Caco-2 (cell line): ENCODE measurements at regions not wholly inside any gene's neighbourhood (a gene's known extent, or its start where the extent isn't known, plus 50 kb on each side); places are given as distances from the start of the nearest gene placed in this dataset.

Source experiments
- BruUV-seq: library from RNA; stranded (reverse); fragments of 400-500 nt; replicated peaks from 2 replicates; lab custom pipeline; 2021; lab: Mats Ljungman, UMichigan
- CTCF ChIA-PET: fragments of 300-600 bp; sonication (Branson Sonifier 250); formaldehyde crosslinking; loops from one replicate; lab custom pipeline; 2022; ENCODE audit warnings: antibody characterized with exemption; lab: Charles Lee
- POLR2A ChIA-PET: fragments of 300-600 bp; sonication (Branson Sonifier 250); formaldehyde crosslinking; loops from one replicate; lab custom pipeline; 2022; ENCODE audit warnings: antibody characterized with exemption; lab: Charles Lee
- DNase-seq, 2 experiments: peaks; one replicate each; pipeline versions ENCODE4 v3.0.0 to v3.0.0-alpha.2; 2020 to 2022
- H3K27me3 ChIP-seq: replicated peaks from 2 replicates; pipeline ENCODE4 v1.6.0; 2011; ENCODE audit warnings: low read length; ENCODE audit not compliant: control insufficient read depth, insufficient read depth
- H3K36me3 ChIP-seq: 2 replicates; pipeline ENCODE4 v1.5.1; 2011; ENCODE audit warnings: low read length; ENCODE audit not compliant: control insufficient read depth, insufficient read depth
- H3K4me1 ChIP-seq: fragments of 250-450 bp; sonication (Bioruptor Pico); 2 replicates; pipeline ENCODE4 v1.5.1; 2020; ENCODE audit warnings: mild to moderate bottlenecking
- H3K4me3 ChIP-seq: 2 replicates; pipeline ENCODE4 v1.5.1; 2011; ENCODE audit warnings: low read depth, mild to moderate bottlenecking, control low read depth, low read length
- H3K9me3 ChIP-seq: fragments of 250-450 bp; sonication (Bioruptor Pico); 2 replicates; pipeline ENCODE4 v1.5.1; 2020; ENCODE audit warnings: mild to moderate bottlenecking, moderate library complexity
- H3K27ac Mint-ChIP-seq: one replicate; pipeline ENCODE4 v1.8.0; 2022; ENCODE audit warnings: mixed read lengths; ENCODE audit not compliant: unreplicated experiment
- H3K27me3 Mint-ChIP-seq: one replicate; pipeline ENCODE4 v1.8.0; 2022; ENCODE audit warnings: mixed read lengths; ENCODE audit not compliant: insufficient read depth, unreplicated experiment
- H3K36me3 Mint-ChIP-seq: one replicate; pipeline ENCODE4 v1.8.0; 2022; ENCODE audit warnings: mild to moderate bottlenecking, mixed read lengths; ENCODE audit not compliant: insufficient read depth, unreplicated experiment
- H3K4me1 Mint-ChIP-seq: one replicate; pipeline ENCODE4 v1.8.0; 2022; ENCODE audit warnings: low read depth, mixed read lengths; ENCODE audit not compliant: unreplicated experiment
- H3K4me3 Mint-ChIP-seq: one replicate; pipeline ENCODE4 v1.8.0; 2022; ENCODE audit warnings: mild to moderate bottlenecking, moderate library complexity, mixed read lengths; ENCODE audit not compliant: unreplicated experiment
- H3K9me3 Mint-ChIP-seq: one replicate; pipeline ENCODE4 v1.8.0; 2022; ENCODE audit warnings: mixed read lengths; ENCODE audit not compliant: unreplicated experiment
- intact Hi-C: fragments of 100-400 bp; cut with micrococcal nuclease; formaldehyde crosslinking; loops from one replicate; pipeline ENCODE4 v1.10.0; 2022; ENCODE audit not compliant: unreplicated experiment
- TF ChIP-seq, protein P1 (sequence below), 2 experiments: fragments of 200-600 bp in 1 of 2; IDR thresholded peaks; 1 replicate in 1 of 2; 2 replicates in 1 of 2; pipeline versions ENCODE4 v1.5.1 to v1.8.0; 2011 to 2022; ENCODE audit warnings: antibody characterized with exemption in 1 of 2, control low read depth in 1 of 2, inconsistent platforms in 1 of 2, low read depth in 1 of 2, low read length in 1 of 2, mild to moderate bottlenecking in 1 of 2, moderate library complexity in 1 of 2; ENCODE audit not compliant: insufficient read depth in 1 of 2, severe bottlenecking in 1 of 2, unreplicated experiment in 1 of 2

DNA sequence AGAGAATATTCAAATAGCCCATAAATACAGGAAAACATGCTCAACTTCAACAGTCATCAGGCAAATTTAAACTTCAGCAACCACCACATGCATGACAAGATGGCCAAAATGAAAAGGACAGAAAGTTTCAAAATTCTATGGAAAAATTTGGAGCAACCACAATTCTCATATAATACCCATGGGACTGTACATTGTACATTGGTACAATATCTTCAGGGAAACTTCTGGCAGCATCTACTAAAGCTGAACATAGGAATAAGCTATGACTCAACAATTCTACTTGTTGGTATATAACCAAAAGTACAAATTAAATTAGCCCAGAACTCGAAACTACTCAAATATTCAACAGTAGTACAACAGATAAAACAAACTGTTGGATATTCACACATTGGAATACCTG, 847.6 kb downstream of the TBL1XR1 start:
- Histone ChIP-seq H3K9me3 (no peaks in the 10 kb centered on the region), H3K36me3 (no peaks in the 10 kb centered on the region), H3K27me3 (no peaks in the 10 kb centered on the region), H3K4me3 (no peak overlapping the region), H3K4me1 (no peaks in the 10 kb centered on the region)
- Mint-ChIP-seq H3K27ac (no peak overlapping the region), H3K9me3 (no peaks in the 10 kb centered on the region), H3K4me1 (no peaks in the 10 kb centered on the region), H3K4me3 (no peak overlapping the region), H3K36me3 (no peaks in the 10 kb centered on the region), H3K27me3 (no peaks in the 10 kb centered on the region)
- no peak for DNase-seq
- intact Hi-C loops = no loop called here
- CTCF ChIA-PET = no interaction called here
- POLR2A ChIA-PET = no interaction called here
- no TSS peak for BruUV-seq
- TF ChIP-seq, protein P1, sequence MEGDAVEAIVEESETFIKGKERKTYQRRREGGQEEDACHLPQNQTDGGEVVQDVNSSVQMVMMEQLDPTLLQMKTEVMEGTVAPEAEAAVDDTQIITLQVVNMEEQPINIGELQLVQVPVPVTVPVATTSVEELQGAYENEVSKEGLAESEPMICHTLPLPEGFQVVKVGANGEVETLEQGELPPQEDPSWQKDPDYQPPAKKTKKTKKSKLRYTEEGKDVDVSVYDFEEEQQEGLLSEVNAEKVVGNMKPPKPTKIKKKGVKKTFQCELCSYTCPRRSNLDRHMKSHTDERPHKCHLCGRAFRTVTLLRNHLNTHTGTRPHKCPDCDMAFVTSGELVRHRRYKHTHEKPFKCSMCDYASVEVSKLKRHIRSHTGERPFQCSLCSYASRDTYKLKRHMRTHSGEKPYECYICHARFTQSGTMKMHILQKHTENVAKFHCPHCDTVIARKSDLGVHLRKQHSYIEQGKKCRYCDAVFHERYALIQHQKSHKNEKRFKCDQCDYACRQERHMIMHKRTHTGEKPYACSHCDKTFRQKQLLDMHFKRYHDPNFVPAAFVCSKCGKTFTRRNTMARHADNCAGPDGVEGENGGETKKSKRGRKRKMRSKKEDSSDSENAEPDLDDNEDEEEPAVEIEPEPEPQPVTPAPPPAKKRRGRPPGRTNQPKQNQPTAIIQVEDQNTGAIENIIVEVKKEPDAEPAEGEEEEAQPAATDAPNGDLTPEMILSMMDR (IDR thresholded peaks at IDR 0.05; ENCODE audit: insufficient read depth in 1 of 2, low read depth in 1 of 2, low read length in 1 of 2, severe bottlenecking in 1 of 2, unreplicated experiment in 1 of 2) = no peak

DNA sequence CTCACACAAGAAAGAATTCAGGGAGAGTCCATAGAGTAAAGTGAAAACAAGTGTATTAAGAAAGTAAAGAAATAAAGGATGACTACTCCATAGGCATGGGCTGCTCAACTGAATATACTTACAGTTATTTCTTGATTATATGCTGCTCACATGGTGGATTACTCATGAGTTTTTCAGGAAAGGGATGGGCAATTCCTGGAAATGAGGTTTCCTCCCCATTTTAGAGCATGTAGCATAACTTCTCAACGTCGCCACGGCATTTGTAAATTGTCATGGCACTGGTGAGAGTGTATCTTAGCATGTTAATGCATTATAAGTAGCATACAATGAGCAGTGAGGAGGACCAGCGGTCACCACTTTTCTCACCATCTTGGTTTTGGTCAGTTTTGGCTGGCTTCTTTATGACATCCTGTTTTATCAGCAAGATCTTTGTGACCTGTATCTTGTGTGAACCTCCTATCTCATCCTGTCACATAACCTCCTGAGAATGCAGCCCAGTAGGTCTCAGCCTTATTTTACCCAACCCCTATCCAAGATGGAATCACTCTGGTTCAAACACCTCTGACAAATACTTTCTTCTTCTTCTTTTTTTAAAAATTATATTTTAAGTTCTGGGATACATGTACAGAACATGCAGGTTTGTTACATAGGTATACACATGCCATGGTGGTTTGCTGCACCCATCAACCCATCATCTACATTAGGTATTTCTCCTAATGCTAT, 849.7 kb downstream of the TBL1XR1 start:
- ChIA-PET CTCF (no interaction called here), POLR2A (no interaction called here)
- Mint-ChIP-seq H3K36me3 (no peaks in the 10 kb centered on the region), H3K9me3 (no peaks in the 10 kb centered on the region), H3K27ac (no peak overlapping the region), H3K4me3 (no peak overlapping the region), H3K4me1 (no peaks in the 10 kb centered on the region), H3K27me3 (no peaks in the 10 kb centered on the region)
- no peaks in the 10 kb centered on the region for H3K36me3 ChIP-seq
- no peak overlapping the region for H3K4me3 ChIP-seq
- no peak for DNase-seq
- intact Hi-C loops = no loop called here
- BruUV-seq = no TSS peak
- H3K27me3 ChIP-seq = no peaks in the 10 kb centered on the region
- H3K9me3 ChIP-seq = no peaks in the 10 kb centered on the region
- TF ChIP-seq, protein P1 (IDR thresholded peaks at IDR 0.05; ENCODE audit: insufficient read depth in 1 of 2, low read depth in 1 of 2, low read length in 1 of 2, severe bottlenecking in 1 of 2, unreplicated experiment in 1 of 2) = no peak
- H3K4me1 ChIP-seq = no peaks in the 10 kb centered on the region

DNA sequence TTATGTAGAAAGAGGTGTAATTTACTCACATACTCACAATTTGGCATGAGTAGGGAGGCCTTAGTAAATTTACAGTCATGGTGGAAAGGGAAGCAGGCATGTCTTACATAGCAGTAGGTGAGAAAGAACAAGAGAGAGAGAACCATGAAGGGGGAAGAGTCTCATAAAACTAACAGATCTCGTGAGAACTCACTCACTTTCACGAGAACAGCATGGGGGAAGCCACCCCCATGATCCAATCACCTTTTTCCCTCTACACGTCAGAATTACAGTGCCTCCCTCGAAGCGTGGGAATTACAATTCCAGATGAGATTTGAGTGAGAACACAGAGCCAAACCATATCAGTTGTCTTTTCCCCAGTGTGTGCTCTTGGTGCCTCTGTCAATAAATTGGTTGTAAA, 855.3 kb downstream of the TBL1XR1 start:
- H3K9me3 Mint-ChIP-seq = no peaks in the 10 kb centered on the region
- intact Hi-C loops = no loop called here
- H3K36me3 Mint-ChIP-seq = no peaks in the 10 kb centered on the region
- no peak for DNase-seq
- H3K4me1 ChIP-seq = no peaks in the 10 kb centered on the region
- H3K4me1 Mint-ChIP-seq = no peaks in the 10 kb centered on the region
- ChIA-PET POLR2A (no interaction called here), CTCF (no interaction called here)
- no peak overlapping the region for H3K4me3 Mint-ChIP-seq
- no peak overlapping the region for H3K4me3 ChIP-seq
- H3K36me3 ChIP-seq = no peaks in the 10 kb centered on the region
- no peaks in the 10 kb centered on the region for H3K9me3 ChIP-seq
- H3K27ac Mint-ChIP-seq = no peak overlapping the region
- no TSS peak for BruUV-seq
- no peaks in the 10 kb centered on the region for H3K27me3 ChIP-seq
- TF ChIP-seq, protein P1 (IDR thresholded peaks at IDR 0.05; ENCODE audit: insufficient read depth in 1 of 2, low read depth in 1 of 2, low read length in 1 of 2, severe bottlenecking in 1 of 2, unreplicated experiment in 1 of 2) = no peak
- H3K27me3 Mint-ChIP-seq = no peaks in the 10 kb centered on the region
